Ishikawa (cell line): ENCODE measurements at regions not wholly inside any gene's neighbourhood (a gene's known extent, or its start where the extent isn't known, plus 50 kb on each side); places are given as distances from the start of the nearest gene placed in this dataset.

Source experiments
- CEBPB ChIP-seq: IDR thresholded peaks from 2 replicates; pipeline ENCODE4 v1.6.1; 2012
- CREB1 ChIP-seq: IDR thresholded peaks from 2 replicates; pipeline ENCODE4 v1.6.1; 2012; ENCODE audit warnings: low read depth
- EGR1 ChIP-seq: IDR thresholded peaks from 2 replicates; pipeline ENCODE4 v1.6.1; 2012
- EP300 ChIP-seq: IDR thresholded peaks from 2 replicates; pipeline ENCODE4 v1.6.1; 2012; ENCODE audit warnings: borderline replicate concordance
- FOXM1 ChIP-seq: IDR thresholded peaks from 2 replicates; pipeline ENCODE4 v1.6.1; 2012; ENCODE audit warnings: low read depth, borderline replicate concordance
- MAX ChIP-seq: IDR thresholded peaks from 2 replicates; pipeline ENCODE4 v1.6.1; 2012
- NFIC ChIP-seq: IDR thresholded peaks from 2 replicates; pipeline ENCODE4 v1.6.1; 2012
- RAD21 ChIP-seq: IDR thresholded peaks from 2 replicates; pipeline ENCODE4 v1.6.1; 2012; ENCODE audit warnings: low read depth
- TAF1 ChIP-seq: IDR thresholded peaks from 2 replicates; pipeline ENCODE4 v1.6.1; 2012; ENCODE audit warnings: low read depth, mild to moderate bottlenecking
- TCF12 ChIP-seq: IDR thresholded peaks from 2 replicates; pipeline ENCODE4 v1.6.1; 2012; ENCODE audit warnings: low read depth
- TEAD4 ChIP-seq: IDR thresholded peaks from 2 replicates; pipeline ENCODE4 v1.6.1; 2012
- USF1 ChIP-seq: IDR thresholded peaks from 2 replicates; pipeline ENCODE4 v1.6.1; 2012
- YY1 ChIP-seq: IDR thresholded peaks from 2 replicates; pipeline ENCODE4 v1.6.1; 2012; ENCODE audit warnings: low read depth
- ZBTB7A ChIP-seq: IDR thresholded peaks from 2 replicates; pipeline ENCODE4 v1.6.1; 2012; ENCODE audit warnings: low read depth
- TF ChIP-seq, protein P1 (sequence below): IDR thresholded peaks from 2 replicates; pipeline ENCODE4 v1.6.1; 2012; ENCODE audit warnings: low read depth, mild to moderate bottlenecking

GRCh38 chr6:76418560-76419223, 346.2 kb upstream of the IMPG1 start:
- TF ChIP-seq EGR1 = no peak
- TF ChIP-seq ZBTB7A = no peak
- no peak for TF ChIP-seq USF1
- TF ChIP-seq RAD21 = no peak
- no peak for TF ChIP-seq FOXM1
- no peak for TF ChIP-seq YY1
- TF ChIP-seq CEBPB = no peak
- TF ChIP-seq TCF12 = no peak

- TF ChIP-seq EGR1 = no peak
These were observed 344.6 kb upstream of the IMPG1 start for GRCh38 chr6:76416821-76417605.

DNA sequence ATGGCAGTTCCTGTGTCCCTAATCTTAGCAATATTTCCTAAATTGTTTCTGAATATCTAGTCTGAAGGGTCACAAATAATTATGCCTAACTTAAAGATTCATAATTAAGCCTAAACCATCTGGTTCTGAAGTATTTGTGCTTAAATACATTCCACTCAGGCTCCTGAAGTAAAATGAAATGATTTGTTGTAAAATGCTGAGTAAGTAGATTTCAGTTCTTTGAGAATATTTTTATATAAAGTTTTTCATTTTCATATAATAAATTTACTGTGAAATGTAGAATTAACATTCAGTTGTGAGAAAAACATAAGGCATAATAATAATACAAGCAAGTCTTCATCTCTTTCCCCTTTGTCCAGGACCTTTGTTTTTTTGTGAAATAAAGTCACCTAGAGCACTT, 330.6 kb upstream of the IMPG1 start:
- TF ChIP-seq FOXM1 (no peak), NFIC (no peak), TAF1 (no peak), EGR1 (no peak), TCF12 (no peak), EP300 (no peak), CREB1 (no peak), ZBTB7A (no peak), RAD21 (no peak), CEBPB (no peak), MAX (no peak), TEAD4 (no peak)
- TF ChIP-seq, protein P1, sequence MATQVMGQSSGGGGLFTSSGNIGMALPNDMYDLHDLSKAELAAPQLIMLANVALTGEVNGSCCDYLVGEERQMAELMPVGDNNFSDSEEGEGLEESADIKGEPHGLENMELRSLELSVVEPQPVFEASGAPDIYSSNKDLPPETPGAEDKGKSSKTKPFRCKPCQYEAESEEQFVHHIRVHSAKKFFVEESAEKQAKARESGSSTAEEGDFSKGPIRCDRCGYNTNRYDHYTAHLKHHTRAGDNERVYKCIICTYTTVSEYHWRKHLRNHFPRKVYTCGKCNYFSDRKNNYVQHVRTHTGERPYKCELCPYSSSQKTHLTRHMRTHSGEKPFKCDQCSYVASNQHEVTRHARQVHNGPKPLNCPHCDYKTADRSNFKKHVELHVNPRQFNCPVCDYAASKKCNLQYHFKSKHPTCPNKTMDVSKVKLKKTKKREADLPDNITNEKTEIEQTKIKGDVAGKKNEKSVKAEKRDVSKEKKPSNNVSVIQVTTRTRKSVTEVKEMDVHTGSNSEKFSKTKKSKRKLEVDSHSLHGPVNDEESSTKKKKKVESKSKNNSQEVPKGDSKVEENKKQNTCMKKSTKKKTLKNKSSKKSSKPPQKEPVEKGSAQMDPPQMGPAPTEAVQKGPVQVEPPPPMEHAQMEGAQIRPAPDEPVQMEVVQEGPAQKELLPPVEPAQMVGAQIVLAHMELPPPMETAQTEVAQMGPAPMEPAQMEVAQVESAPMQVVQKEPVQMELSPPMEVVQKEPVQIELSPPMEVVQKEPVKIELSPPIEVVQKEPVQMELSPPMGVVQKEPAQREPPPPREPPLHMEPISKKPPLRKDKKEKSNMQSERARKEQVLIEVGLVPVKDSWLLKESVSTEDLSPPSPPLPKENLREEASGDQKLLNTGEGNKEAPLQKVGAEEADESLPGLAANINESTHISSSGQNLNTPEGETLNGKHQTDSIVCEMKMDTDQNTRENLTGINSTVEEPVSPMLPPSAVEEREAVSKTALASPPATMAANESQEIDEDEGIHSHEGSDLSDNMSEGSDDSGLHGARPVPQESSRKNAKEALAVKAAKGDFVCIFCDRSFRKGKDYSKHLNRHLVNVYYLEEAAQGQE = no peak

- no peak for TF ChIP-seq TCF12
- no peak for TF ChIP-seq EGR1
- no peak for TF ChIP-seq TEAD4
- TF ChIP-seq NFIC = no peak
- TF ChIP-seq YY1 = no peak
- TF ChIP-seq MAX = no peak
- no peak for TF ChIP-seq EP300
- TF ChIP-seq USF1 = no peak
- no peak for TF ChIP-seq CEBPB
- TF ChIP-seq FOXM1 = no peak
These were observed 325.5 kb upstream of the IMPG1 start for GRCh38 chr6:76397966-76398365.

DNA sequence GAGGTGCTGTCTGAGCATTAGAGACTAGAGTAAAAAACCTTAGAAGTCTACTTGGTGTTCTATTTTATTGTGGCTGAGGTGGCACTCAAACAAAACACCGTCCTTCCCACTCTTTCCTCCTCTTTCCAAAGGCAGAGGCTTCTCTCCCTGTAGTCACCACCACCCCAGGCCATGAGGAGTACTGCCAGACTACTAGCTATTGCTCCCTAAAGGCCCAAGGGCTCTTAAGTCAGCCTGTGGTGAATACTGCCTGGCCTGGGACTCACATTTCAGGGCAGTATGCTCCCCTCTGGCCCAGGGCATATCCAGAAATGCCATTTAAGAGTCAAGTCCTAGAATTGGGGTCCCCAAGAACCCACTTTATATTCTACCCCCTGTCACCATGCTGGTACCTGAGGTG, 309.7 kb upstream of the IMPG1 start:
- TF ChIP-seq ZBTB7A (no peak), TAF1 (no peak), YY1 (no peak), USF1 (no peak)
- TF ChIP-seq, protein P1 = no peak

DNA sequence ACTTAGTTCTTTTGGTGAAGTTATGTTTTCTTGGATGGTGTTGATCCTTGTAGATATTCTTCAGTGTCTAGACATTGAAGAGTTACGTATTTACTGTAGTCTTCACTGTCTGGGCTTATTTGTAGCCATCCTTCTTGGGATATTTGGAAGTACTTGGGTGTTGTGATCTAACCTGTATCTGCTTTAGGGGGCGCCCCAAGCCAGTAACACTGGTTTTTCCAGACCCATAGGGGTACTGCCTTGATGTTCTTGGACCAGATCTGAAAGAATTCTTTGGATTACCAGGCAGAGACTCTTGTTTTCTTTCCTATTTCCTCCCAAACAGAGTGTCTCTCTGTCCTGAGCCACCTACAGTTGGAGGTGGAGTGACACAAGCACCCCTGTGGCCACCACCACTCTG, 309.1 kb upstream of the IMPG1 start:
- TF ChIP-seq ZBTB7A (no peak), CEBPB (no peak), FOXM1 (no peak), USF1 (no peak), EGR1 (no peak), TCF12 (no peak), YY1 (no peak), CREB1 (no peak), EP300 (no peak), RAD21 (no peak), NFIC (no peak), TEAD4 (no peak), TAF1 (no peak), MAX (no peak)
- TF ChIP-seq, protein P1 = no peak
